Endothelial cell of umbilical vein (primary cell): ENCODE measurements at regions not wholly inside any gene's neighbourhood (a gene's known extent, or its start where the extent isn't known, plus 50 kb on each side); places are given as distances from the start of the nearest gene placed in this dataset.

ENCODE experiments used
- BruUV-seq: library from RNA; stranded (reverse); fragments of 400-500 nt; replicated peaks from 2 replicates; lab custom pipeline; 2021; lab: Mats Ljungman, UMichigan
- CTCF ChIA-PET: fragments of 300-600, 350-600 bp; sonication (Branson Sonifier 250); formaldehyde crosslinking; loops from one replicate; lab custom pipeline; 2021; ENCODE audit warnings: antibody characterized with exemption, inconsistent platforms; lab: Charles Lee
- POLR2A ChIA-PET: fragments of 300-600, 350-600 bp; sonication (Branson Sonifier 250); formaldehyde crosslinking; loops from one replicate; lab custom pipeline; 2021; ENCODE audit warnings: antibody characterized with exemption, inconsistent platforms; lab: Charles Lee
- DNase-seq: peaks from one replicate; pipeline ENCODE4 v3.0.0-alpha.2; 2011; ENCODE audit warnings: low read depth, low spot score
- FAIRE-seq: peaks from 2 replicates; lab custom pipeline; 2011; peaks lifted over from hg19 to GRCh38; lab: Jason Lieb, UNC
- H2AFZ ChIP-seq: 2 replicates; pipeline ENCODE4 v1.6.0; 2012; ENCODE audit warnings: low read depth, low read length, control low read depth, inconsistent platforms
- H3K27ac ChIP-seq: 2 replicates; pipeline ENCODE4 v1.5.1; 2011; ENCODE audit warnings: low read depth, mild to moderate bottlenecking, control low read depth, low read length, moderate library complexity; ENCODE audit not compliant: insufficient read depth
- H3K27me3 ChIP-seq, 2 experiments: 2 replicates each; pipeline versions ENCODE4 v1.6.0 to v1.6.1; 2011; ENCODE audit warnings: low read length in 2 of 2, mixed read lengths in 1 of 2; ENCODE audit not compliant: control insufficient read depth in 2 of 2, insufficient read depth in 2 of 2
- H3K36me3 ChIP-seq, 2 experiments: 2 replicates in 1 of 2; 3 replicates in 1 of 2; pipeline ENCODE4 v1.5.1; 2011; ENCODE audit warnings: low read length in 2 of 2, mild to moderate bottlenecking in 1 of 2, moderate library complexity in 1 of 2; ENCODE audit not compliant: control insufficient read depth in 2 of 2, insufficient read depth in 2 of 2; ENCODE audit errors: extremely low read depth in 1 of 2
- H3K4me1 ChIP-seq: 3 replicates; pipeline ENCODE4 v1.5.1; 2011; ENCODE audit warnings: mild to moderate bottlenecking, low read length; ENCODE audit not compliant: control insufficient read depth, insufficient read depth; ENCODE audit errors: extremely low read depth
- H3K4me2 ChIP-seq: 2 replicates; pipeline ENCODE4 v1.6.1; 2011; ENCODE audit warnings: low read length, control low read depth, mixed read lengths; ENCODE audit not compliant: insufficient read depth
- H3K4me3 ChIP-seq, 3 experiments: fragments of 200-600 bp in 1 of 3; sonication (generic), shearing (Covaris generic) in 1 of 3; replicated peaks in 1 of 3; 2 replicates each; pipeline ENCODE4 v1.5.1; 2011 to 2016; ENCODE audit warnings: control low read depth in 3 of 3, low read length in 3 of 3, mild to moderate bottlenecking in 2 of 3, inconsistent platforms in 1 of 3, low read depth in 1 of 3, moderate library complexity in 1 of 3; ENCODE audit not compliant: insufficient read depth in 1 of 3
- H3K79me2 ChIP-seq: 2 replicates; pipeline ENCODE4 v1.6.0; 2012; ENCODE audit warnings: low read length, inconsistent platforms; ENCODE audit not compliant: control insufficient read depth, insufficient read depth
- H3K9ac ChIP-seq: replicated peaks from 2 replicates; pipeline ENCODE3; 2011; ENCODE audit warnings: low read length, control low read depth; ENCODE audit not compliant: insufficient read depth; ENCODE audit errors: extremely low read depth
- H3K9me1 ChIP-seq: replicated peaks from 3 replicates; pipeline ENCODE4 v1.6.0; 2011; ENCODE audit warnings: mild to moderate bottlenecking, low read length; ENCODE audit not compliant: control insufficient read depth, insufficient read depth; ENCODE audit errors: extremely low read depth
- H3K9me3 ChIP-seq: replicated peaks from 2 replicates; pipeline ENCODE4 v1.5.1; 2012; ENCODE audit warnings: low read length, inconsistent platforms; ENCODE audit not compliant: control insufficient read depth, insufficient read depth
- H4K20me1 ChIP-seq: replicated peaks from 2 replicates; pipeline ENCODE3; 2011; ENCODE audit warnings: mild to moderate bottlenecking, low read length; ENCODE audit not compliant: control insufficient read depth, insufficient read depth; ENCODE audit errors: extremely low read depth
- CTCF ChIP-seq, 2 donors: IDR thresholded peaks; 1 replicate in 1 of 2; 2 replicates in 1 of 2; pipeline ENCODE4 v1.5.1; 2011; ENCODE audit warnings: low read length in 2 of 2, mild to moderate bottlenecking in 2 of 2, moderate library complexity in 2 of 2, control low read depth in 1 of 2, inconsistent platforms in 1 of 2, low read depth in 1 of 2; ENCODE audit not compliant: insufficient read depth in 1 of 2; ENCODE audit errors: extremely low read depth in 1 of 2
- EZH2 ChIP-seq: IDR thresholded peaks from 2 replicates; pipeline ENCODE4 v1.6.1; 2012; ENCODE audit warnings: borderline replicate concordance, low read depth, mild to moderate bottlenecking, moderate library complexity, low read length, inconsistent platforms; ENCODE audit not compliant: severe bottlenecking
- FOS ChIP-seq: IDR thresholded peaks from 2 replicates; pipeline ENCODE4 v1.6.1; 2011; ENCODE audit warnings: mild to moderate bottlenecking, low read length, moderate library complexity, borderline replicate concordance; ENCODE audit not compliant: insufficient read depth
- GATA2 ChIP-seq: IDR thresholded peaks from 2 replicates; pipeline ENCODE4 v1.7.0; 2011; ENCODE audit warnings: low read depth, mild to moderate bottlenecking, moderate library complexity, mixed read lengths, low read length; ENCODE audit not compliant: insufficient read length, insufficient read depth
- JUN ChIP-seq: IDR thresholded peaks from 2 replicates; pipeline ENCODE4 v1.6.1; 2011; ENCODE audit warnings: borderline replicate concordance, low read depth; ENCODE audit not compliant: insufficient read length, insufficient read depth
- MAX ChIP-seq: IDR thresholded peaks from 2 replicates; pipeline ENCODE4 v1.6.1; 2011; ENCODE audit not compliant: insufficient read depth, insufficient read length
- MYC ChIP-seq: IDR thresholded peaks from one replicate; pipeline ENCODE4 v1.6.1; 2011; ENCODE audit warnings: mild to moderate bottlenecking, low read depth, low read length
- POLR2A ChIP-seq: IDR thresholded peaks from 2 replicates; pipeline ENCODE4 v1.6.1; 2012; ENCODE audit warnings: low read depth, mild to moderate bottlenecking, control low read depth, low read length
- POLR2AphosphoS5 ChIP-seq: IDR thresholded peaks from 2 replicates; pipeline ENCODE4 v1.6.1; 2012; ENCODE audit warnings: low read depth, mild to moderate bottlenecking, control low read depth, low read length, moderate library complexity; ENCODE audit not compliant: insufficient read depth
- dilution Hi-C: fragments of 300-500 bp; cut with MboI; formaldehyde crosslinking; loops from one replicate; pipeline ENCODE4 v1.15.0; 2019; ENCODE audit warnings: low sequenced_read_pairs; ENCODE audit not compliant: extremely low pct_ligation_motif_present
- intact Hi-C: fragments of 100-400 bp; cut with micrococcal nuclease; formaldehyde crosslinking; loops from one replicate; pipeline ENCODE4 v1.10.0; 2022

DNA sequence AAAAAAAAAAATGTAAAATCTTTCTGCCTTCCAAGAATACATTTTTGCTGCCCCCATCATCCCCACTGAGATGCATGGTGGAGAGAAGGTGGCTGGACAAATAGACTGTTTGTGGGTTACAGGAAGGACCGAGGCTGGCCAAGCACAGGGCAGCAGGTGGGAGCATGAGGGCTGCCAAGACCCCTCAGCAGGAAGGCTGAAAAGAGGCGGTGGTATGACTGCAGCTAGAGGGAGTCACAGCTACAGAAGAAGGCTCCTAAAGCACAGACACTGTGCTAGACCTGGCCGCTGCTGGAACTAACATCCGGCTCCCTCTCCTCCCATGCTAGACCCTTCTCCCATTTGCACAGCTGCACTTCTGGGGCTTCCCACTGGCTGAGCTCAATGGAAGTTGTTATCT lies 289.6 kb downstream of the TCERG1L start:
- no TSS peak for BruUV-seq
- Histone ChIP-seq H3K27me3 (no peaks in the 10 kb centered on the region), H4K20me1 (no peaks in the 10 kb centered on the region), H2AFZ (no peak overlapping the region), H3K4me1 (no peaks in the 10 kb centered on the region), H3K9ac (no peak overlapping the region), H3K27ac (no peak overlapping the region), H3K9me1 (no peaks in the 10 kb centered on the region), H3K36me3 (no peaks in the 10 kb centered on the region), H3K9me3 (peaks cover 17% of the 10 kb centered on the region), H3K4me3 (no peak overlapping the region), H3K79me2 (no peaks in the 10 kb centered on the region), H3K4me2 (no peak overlapping the region)
- POLR2A ChIA-PET: no interaction called here
- CTCF ChIA-PET: no interaction called here
- dilution Hi-C loops: no loop called here
- no peak for TF ChIP-seq GATA2
- TF ChIP-seq FOS: no peak
- no peak for TF ChIP-seq CTCF (IDR thresholded peaks at IDR 0.05; ENCODE audit: extremely low read depth in 1 of 2, insufficient read depth in 1 of 2, low read depth in 1 of 2, low read length in 2 of 2)
- intact Hi-C loops: no loop called here
- no peak for FAIRE-seq
- DNase-seq: no peak

- dilution Hi-C loops: no loop called here
- no peaks in the 10 kb centered on the region for H4K20me1 ChIP-seq
- H3K9me3 ChIP-seq: peaks cover 17% of the 10 kb centered on the region
- no peak overlapping the region for H2AFZ ChIP-seq
- H3K9me1 ChIP-seq: no peaks in the 10 kb centered on the region
- FAIRE-seq (no peak), DNase-seq (no peak)
- ChIA-PET POLR2A (no interaction called here), CTCF (no interaction called here)
- H3K36me3 ChIP-seq: no peaks in the 10 kb centered on the region
- H3K4me1 ChIP-seq: no peaks in the 10 kb centered on the region
- H3K27me3 ChIP-seq: no peaks in the 10 kb centered on the region
- H3K9ac ChIP-seq: no peak overlapping the region
- BruUV-seq: no TSS peak
- intact Hi-C loops: no loop called here
- no peaks in the 10 kb centered on the region for H3K79me2 ChIP-seq
- no peak overlapping the region for H3K27ac ChIP-seq
- H3K4me3 ChIP-seq: no peak overlapping the region
- no peak overlapping the region for H3K4me2 ChIP-seq
- TF ChIP-seq MAX: no peak
- no peak for TF ChIP-seq JUN
- no peak for TF ChIP-seq GATA2
- TF ChIP-seq FOS: no peak
- no peak for TF ChIP-seq POLR2AphosphoS5
- TF ChIP-seq EZH2: no peak
- no peak for TF ChIP-seq CTCF (IDR thresholded peaks at IDR 0.05; ENCODE audit: extremely low read depth in 1 of 2, insufficient read depth in 1 of 2, low read depth in 1 of 2, low read length in 2 of 2)
- TF ChIP-seq MYC: no peak
- TF ChIP-seq POLR2A: no peak
Measured at GRCh38 chr10:131022369-131022768, 289.2 kb downstream of the TCERG1L start.
